SK-MEL-5 (cell line): ENCODE measurements at regions not wholly inside any gene's neighbourhood (a gene's known extent, or its start where the extent isn't known, plus 50 kb on each side); places are given as distances from the start of the nearest gene placed in this dataset.

Experiments
- DNase-seq: peaks from one replicate; pipeline ENCODE4 v3.0.0-alpha.2; 2016; ENCODE audit warnings: low read depth, low spot score
- in situ Hi-C: cut with HindIII; loops from 2 replicates; pipeline ENCODE4 v1.10.0; 2016; ENCODE audit warnings: low sequenced_read_pairs, high pct_unique_total_duplicates, low pct_unique_long_range_greater_than_20kb

- in situ Hi-C loops: no loop called here
- DNase-seq: no peak
Measured at GRCh38 chr6:146884728-146885127, 286.0 kb downstream of the ADGB start.

GRCh38 chr6:146885708-146886457 lies 287.1 kb downstream of the ADGB start:
- no peak for DNase-seq
- in situ Hi-C loops: no loop called here

- peak; percentile 38 for DNase-seq
- in situ Hi-C loops: no loop called here
Measured at GRCh38 chr6:146886587-146887446, 288.0 kb downstream of the ADGB start.

- in situ Hi-C loops: no loop called here
- peak; percentile 50 for DNase-seq
Measured at GRCh38 chr6:146887447-146888077, 288.8 kb downstream of the ADGB start.

GRCh38 chr6:146889303-146889702 lies 290.5 kb downstream of the ADGB start:
- in situ Hi-C loops: no loop called here

GRCh38 chr6:146890172-146890571 lies 291.4 kb downstream of the ADGB start:
- DNase-seq: no peak
- in situ Hi-C loops: no loop called here

More at GRCh38 chr6:146889303-146889702, 290.5 kb downstream of the ADGB start:
- DNase-seq: no peak

- in situ Hi-C loops: no loop called here
- DNase-seq: peak; percentile 14
Measured at GRCh38 chr6:146890644-146891434, 292.1 kb downstream of the ADGB start.

GRCh38 chr6:146891615-146892265 lies 293.0 kb downstream of the ADGB start:
- no peak for DNase-seq
- in situ Hi-C loops: no loop called here

GRCh38 chr6:146892283-146892612 lies 293.5 kb downstream of the ADGB start:
- no peak for DNase-seq
- in situ Hi-C loops: no loop called here

- no peak for DNase-seq
- in situ Hi-C loops: no loop called here
Measured at GRCh38 chr6:146892613-146893401, 294.0 kb downstream of the ADGB start.

- no peak for DNase-seq
- in situ Hi-C loops: no loop called here
Measured at GRCh38 chr6:146893690-146894089, 294.9 kb downstream of the ADGB start.

- DNase-seq: no peak
- in situ Hi-C loops: no loop called here
Measured at GRCh38 chr6:146894624-146895023, 295.9 kb downstream of the ADGB start.

GRCh38 chr6:146895101-146895771 lies 296.5 kb downstream of the ADGB start:
- in situ Hi-C loops: no loop called here

GRCh38 chr6:146895772-146896061 lies 296.9 kb downstream of the ADGB start:
- no peak for DNase-seq
- in situ Hi-C loops: no loop called here

More at GRCh38 chr6:146895101-146895771, 296.5 kb downstream of the ADGB start:
- DNase-seq: no peak

GRCh38 chr6:146896062-146896813 lies 297.5 kb downstream of the ADGB start:
- in situ Hi-C loops: no loop called here
- DNase-seq: no peak
